B cell (primary cell): ENCODE measurements at regions not wholly inside any gene's neighbourhood (a gene's known extent, or its start where the extent isn't known, plus 50 kb on each side); places are given as distances from the start of the nearest gene placed in this dataset.

Experiments used
- ATAC-seq: fragments of 200-7000 bp; cut with Tn5 transposase; one replicate; pipeline ENCODE4 v1.10.0; 2021; ENCODE audit warnings: low read depth, mild to moderate bottlenecking, moderate number of reproducible peaks, moderate library complexity
- CTCF ChIA-PET: fragments of 350-600 bp; sonication (Branson Sonifier 250); formaldehyde crosslinking; loops from one replicate; lab custom pipeline; 2021; ENCODE audit warnings: antibody characterized with exemption, inconsistent platforms; lab: Charles Lee
- POLR2A ChIA-PET: fragments of 350-600 bp; sonication (Branson Sonifier 250); formaldehyde crosslinking; loops from one replicate; lab custom pipeline; 2021; ENCODE audit warnings: antibody characterized with exemption; lab: Charles Lee
- DNase-seq: peaks from one replicate; pipeline ENCODE4 v3.0.0; 2013
- H2AFZ ChIP-seq: 2 replicates; pipeline ENCODE4 v1.6.1; 2012; ENCODE audit warnings: mild to moderate bottlenecking, low read depth, low read length; ENCODE audit not compliant: insufficient read depth, poor library complexity, severe bottlenecking
- H3K27ac ChIP-seq, 2 donors: 1 replicate in 1 of 2; 2 replicates in 1 of 2; pipeline ENCODE4 v1.5.1; 2012 to 2013; ENCODE audit warnings: low read length in 2 of 2, mild to moderate bottlenecking in 2 of 2, moderate library complexity in 1 of 2
- H3K27me3 ChIP-seq, 4 experiments: fragments of 200-600 bp in 1 of 4; sonication (generic) in 1 of 4; replicated peaks in 1 of 4; 1 replicate in 2 of 4; 2 replicates in 2 of 4; pipeline versions ENCODE4 v1.6.1 to v1.7.0; 2013 to 2016; ENCODE audit warnings: low read length in 3 of 4, mild to moderate bottlenecking in 2 of 4, mixed read lengths in 1 of 4, moderate library complexity in 1 of 4; ENCODE audit not compliant: insufficient read depth in 4 of 4, control insufficient read depth in 3 of 4; ENCODE audit errors: control extremely low read depth in 1 of 4
- H3K36me3 ChIP-seq, 2 experiments: replicated peaks in 1 of 2; 1 replicate in 1 of 2; 2 replicates in 1 of 2; pipeline versions ENCODE4 v1.6.1 to v1.7.1; 2013; ENCODE audit warnings: low read length in 1 of 2; ENCODE audit not compliant: insufficient read depth in 2 of 2, control insufficient read depth in 1 of 2; ENCODE audit errors: control extremely low read depth in 1 of 2, extremely low read depth in 1 of 2
- H3K4me1 ChIP-seq, 2 donors: fragments of 200-600 bp in 1 of 2; sonication (generic) in 1 of 2; 1 replicate in 1 of 2; 2 replicates in 1 of 2; pipeline versions ENCODE4 v1.5.1 to v1.6.1; 2013 to 2017; ENCODE audit warnings: low read length in 2 of 2; ENCODE audit not compliant: control insufficient read depth in 2 of 2, insufficient read depth in 2 of 2
- H3K4me2 ChIP-seq: replicated peaks from 2 replicates; pipeline ENCODE3; 2012; ENCODE audit warnings: mild to moderate bottlenecking, low read depth, low read length; ENCODE audit not compliant: poor library complexity, severe bottlenecking
- H3K4me3 ChIP-seq, 5 experiments: fragments of 200-600 bp in 1 of 5; sonication (generic) in 1 of 5; 1 replicate in 3 of 5; 2 replicates in 2 of 5; pipeline versions ENCODE4 v1.5.1 to v1.7.0; 2011 to 2016; ENCODE audit warnings: low read length in 4 of 5, mild to moderate bottlenecking in 4 of 5, low read depth in 2 of 5, control low read depth in 1 of 5, moderate library complexity in 1 of 5; ENCODE audit not compliant: insufficient read depth in 1 of 5; ENCODE audit errors: control extremely low read depth in 1 of 5, extremely low read depth in 1 of 5
- H3K79me2 ChIP-seq: fragments of 200-600 bp; sonication (generic); one replicate; pipeline ENCODE4 v1.6.0; 2016; ENCODE audit warnings: low read length; ENCODE audit not compliant: control insufficient read depth, insufficient read depth
- H3K9ac ChIP-seq: fragments of 200-600 bp; sonication (generic); 2 replicates; pipeline ENCODE4 v1.6.1; 2017; ENCODE audit warnings: mild to moderate bottlenecking, low read length, moderate library complexity
- H3K9me3 ChIP-seq, 3 donors: one replicate each; pipeline versions ENCODE4 v1.6.1 to v1.7.1; 2013; ENCODE audit warnings: low read length in 2 of 3; ENCODE audit not compliant: control insufficient read depth in 2 of 3, insufficient read depth in 1 of 3; ENCODE audit errors: control extremely low read depth in 1 of 3
- H4K20me1 ChIP-seq: 2 replicates; pipeline ENCODE4 v1.6.0; 2012; ENCODE audit warnings: mild to moderate bottlenecking, low read length; ENCODE audit not compliant: insufficient read depth, control insufficient read depth, poor library complexity, severe bottlenecking
- H3K27ac Mint-ChIP-seq: one replicate; pipeline ENCODE4 v1.8.0; 2021; ENCODE audit warnings: mixed read lengths
- H3K27me3 Mint-ChIP-seq: one replicate; pipeline ENCODE4 v1.8.0; 2021; ENCODE audit warnings: mixed read lengths
- H3K4me1 Mint-ChIP-seq: one replicate; pipeline ENCODE4 v1.8.0; 2021; ENCODE audit warnings: mixed read lengths
- H3K4me3 Mint-ChIP-seq: one replicate; pipeline ENCODE4 v1.8.0; 2021; ENCODE audit warnings: mixed read lengths
- H3K9me3 Mint-ChIP-seq: one replicate; pipeline ENCODE4 v1.8.0; 2022; ENCODE audit warnings: mixed read lengths; ENCODE audit not compliant: insufficient read depth
- CTCF ChIP-seq: fragments of 200-600 bp; IDR thresholded peaks from one replicate; pipeline ENCODE4 v1.8.0; 2022; ENCODE audit warnings: antibody characterized with exemption, mild to moderate bottlenecking
- EZH2 ChIP-seq: IDR thresholded peaks from 2 replicates; pipeline ENCODE4 v1.6.1; 2012; ENCODE audit warnings: borderline replicate concordance, low read depth, mild to moderate bottlenecking, moderate library complexity, low read length; ENCODE audit not compliant: insufficient read depth, poor library complexity, severe bottlenecking
- WGBS: methylation state at CpG from one replicate; pipeline ENCODE4 v1.1.5; 2013; ENCODE audit warnings: missing lambda C conversion rate; ENCODE audit not compliant: insufficient coverage; 5-methylcytosine and 5-hydroxymethylcytosine counted together
- intact Hi-C: fragments of 100-400 bp; cut with micrococcal nuclease; formaldehyde crosslinking; loops from one replicate; pipeline ENCODE4 v1.10.0; 2022

- H3K4me3 Mint-ChIP-seq = no peak overlapping the region
- no peaks in the 10 kb centered on the region for H3K9me3 ChIP-seq
Measured at GRCh38 chr13:65530688-65531087, 1699.4 kb downstream of the PCDH9 start.

DNA sequence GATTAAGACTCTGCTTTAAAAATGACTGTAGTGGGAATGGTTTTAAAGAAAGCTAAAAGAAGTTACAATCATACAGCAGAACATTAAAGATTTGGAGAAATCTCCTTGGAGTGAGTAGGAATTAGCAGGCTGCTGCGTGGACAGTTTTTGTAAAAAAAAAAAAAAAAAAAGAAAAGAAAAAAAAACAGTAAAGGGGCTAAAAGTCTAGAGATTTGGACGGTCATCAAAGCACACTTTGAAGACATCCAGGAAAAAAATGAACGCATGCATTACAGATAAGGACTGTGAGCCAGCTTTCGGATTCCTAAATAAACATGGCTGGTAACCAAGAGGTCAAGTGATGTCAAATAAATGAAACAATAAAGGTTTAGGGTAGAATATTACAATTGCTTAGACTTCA lies 1700.6 kb downstream of the PCDH9 start:
- 90% methylated on average over 4 of the region's 4 CpGs for WGBS
- POLR2A ChIA-PET = no interaction called here

More at GRCh38 chr13:65530688-65531087, 1699.4 kb downstream of the PCDH9 start:
- DNase-seq = no peak
- Mint-ChIP-seq H3K27me3 (no peaks in the 10 kb centered on the region), H3K9me3 (no peaks in the 10 kb centered on the region), H3K27ac (no peak overlapping the region), H3K4me1 (no peaks in the 10 kb centered on the region)
- H3K27ac ChIP-seq = no peak overlapping the region
- POLR2A ChIA-PET = no interaction called here
- intact Hi-C loops = no loop called here
- no peaks in the 10 kb centered on the region for H3K4me1 ChIP-seq
- no peak overlapping the region for H2AFZ ChIP-seq
- no peaks in the 10 kb centered on the region for H3K27me3 ChIP-seq
- WGBS = no CpG with 5 or more reads among the region's 2 CpGs
- H3K4me3 ChIP-seq = no peak overlapping the region
- CTCF ChIA-PET = no interaction called here
- no peak overlapping the region for H3K9ac ChIP-seq
- no peaks in the 10 kb centered on the region for H3K36me3 ChIP-seq
- TF ChIP-seq EZH2 (no peak), CTCF (no peak)
- no peak for ATAC-seq
- H3K79me2 ChIP-seq = no peaks in the 10 kb centered on the region
- H3K4me2 ChIP-seq = no peak overlapping the region
- H4K20me1 ChIP-seq = no peaks in the 10 kb centered on the region

More for the DNA sequence above, 1700.6 kb downstream of the PCDH9 start:
- Histone ChIP-seq H3K79me2 (no peaks in the 10 kb centered on the region), H3K4me2 (no peak overlapping the region), H3K9me3 (no peaks in the 10 kb centered on the region), H3K4me1 (no peaks in the 10 kb centered on the region), H2AFZ (no peak overlapping the region), H3K4me3 (no peak overlapping the region), H3K27me3 (no peaks in the 10 kb centered on the region), H3K9ac (no peak overlapping the region), H4K20me1 (no peaks in the 10 kb centered on the region), H3K27ac (no peak overlapping the region), H3K36me3 (no peaks in the 10 kb centered on the region)
- intact Hi-C loops = no loop called here
- ATAC-seq (no peak), DNase-seq (no peak)
- Mint-ChIP-seq H3K4me3 (no peak overlapping the region), H3K27ac (no peak overlapping the region), H3K27me3 (no peaks in the 10 kb centered on the region), H3K9me3 (no peaks in the 10 kb centered on the region), H3K4me1 (no peaks in the 10 kb centered on the region)
- TF ChIP-seq EZH2 = no peak
- TF ChIP-seq CTCF = no peak
- CTCF ChIA-PET = no interaction called here
